Left lobe of liver (tissue), 2 donors: ENCODE measurements at regions not wholly inside any gene's neighbourhood (a gene's known extent, or its start where the extent isn't known, plus 50 kb on each side); places are given as distances from the start of the nearest gene placed in this dataset.
"Not testable (repeated sequence)": the region's sequence is repeated elsewhere in the genome, so short reads cannot be mapped to it uniquely, and the experiment has no call there.

Experiments used
- ATAC-seq: fragments of 200-7000 bp; cut with Tn5 transposase; one replicate; pipeline ENCODE4 v1.9.1; 2020; ENCODE audit warnings: mild to moderate bottlenecking, moderate library complexity
- DNase-seq: peaks from one replicate; pipeline ENCODE4 v3.0.0-alpha.2; 2020; ENCODE audit warnings: low spot score
- donor health status: DM: no; HTN: no; CAD: no; lungs with moderate emphysema.
- donor health status: DM: no; HTN: yes; CAD: no.

- no peak for DNase-seq
- ATAC-seq, result no peak
Measured at GRCh38 chr2:129794540-129794939, 184.9 kb upstream of the RAB6C start.

- no peak for ATAC-seq
- no peak for DNase-seq
Measured at GRCh38 chr2:129796225-129796624, 183.2 kb upstream of the RAB6C start.

- no peak for DNase-seq
- ATAC-seq, result no peak
Measured at GRCh38 chr2:129796801-129797488, 182.5 kb upstream of the RAB6C start.

GRCh38 chr2:129797489-129798300 is 181.8 kb upstream of the RAB6C start:
- no peak for ATAC-seq
- no peak for DNase-seq

GRCh38 chr2:129798301-129798581 is 181.2 kb upstream of the RAB6C start:
- no peak for DNase-seq
- no peak for ATAC-seq

DNA sequence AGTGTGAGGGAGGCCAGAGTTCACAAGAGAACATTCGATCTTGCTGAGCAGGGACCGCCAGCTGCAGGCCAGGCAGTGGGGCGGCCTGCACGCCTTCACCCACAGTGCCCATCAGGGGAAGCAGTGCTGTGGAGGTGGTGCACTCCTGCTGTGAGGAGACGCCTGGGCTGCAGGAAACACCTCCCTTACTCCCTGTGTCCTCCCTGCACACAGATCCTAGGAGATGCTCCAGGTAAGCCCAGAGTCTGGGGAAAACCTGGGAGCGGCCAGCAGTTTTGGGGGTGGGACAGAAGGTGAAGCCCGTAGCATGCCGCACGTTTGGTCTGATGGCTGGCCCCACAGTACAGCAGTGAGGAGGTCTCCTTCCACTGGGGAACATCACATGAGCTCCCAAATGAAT is 180.8 kb upstream of the RAB6C start:
- ATAC-seq (no peak), DNase-seq (no peak)

GRCh38 chr2:129799036-129799958 is 180.2 kb upstream of the RAB6C start:
- DNase-seq (no peak), ATAC-seq (no peak)

DNA sequence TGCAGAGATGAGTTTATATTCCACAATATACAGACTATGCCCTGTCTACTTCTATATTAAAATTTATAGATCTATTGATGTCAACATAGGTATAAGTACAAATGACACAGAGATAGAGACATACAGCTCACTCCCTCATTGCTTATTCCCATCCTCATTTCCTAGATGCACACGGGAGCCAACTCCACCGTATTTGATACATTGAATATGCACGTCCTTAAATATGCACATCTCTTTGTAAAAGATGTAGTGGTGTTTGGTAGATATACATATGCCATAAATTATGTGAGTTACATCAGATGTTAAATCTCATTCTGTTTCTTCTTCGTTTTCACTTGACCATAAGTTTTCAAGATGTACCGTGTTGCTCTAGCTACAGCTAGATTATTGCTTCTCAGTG is 179.2 kb upstream of the RAB6C start:
- ATAC-seq (no peak), DNase-seq (no peak)

GRCh38 chr2:129800686-129801085 is 178.8 kb upstream of the RAB6C start:
- DNase-seq (no peak), ATAC-seq (no peak)

GRCh38 chr2:129801575-129801974 is 177.9 kb upstream of the RAB6C start:
- ATAC-seq (no peak), DNase-seq (no peak)

- no peak for ATAC-seq
- no peak for DNase-seq
Measured at GRCh38 chr2:129802290-129802689, 177.2 kb upstream of the RAB6C start.

GRCh38 chr2:129803032-129803431 is 176.4 kb upstream of the RAB6C start:
- no peak for DNase-seq
- no peak for ATAC-seq

- DNase-seq (no peak), ATAC-seq (no peak)
Measured at GRCh38 chr2:129803871-129804270, 175.6 kb upstream of the RAB6C start.

DNA sequence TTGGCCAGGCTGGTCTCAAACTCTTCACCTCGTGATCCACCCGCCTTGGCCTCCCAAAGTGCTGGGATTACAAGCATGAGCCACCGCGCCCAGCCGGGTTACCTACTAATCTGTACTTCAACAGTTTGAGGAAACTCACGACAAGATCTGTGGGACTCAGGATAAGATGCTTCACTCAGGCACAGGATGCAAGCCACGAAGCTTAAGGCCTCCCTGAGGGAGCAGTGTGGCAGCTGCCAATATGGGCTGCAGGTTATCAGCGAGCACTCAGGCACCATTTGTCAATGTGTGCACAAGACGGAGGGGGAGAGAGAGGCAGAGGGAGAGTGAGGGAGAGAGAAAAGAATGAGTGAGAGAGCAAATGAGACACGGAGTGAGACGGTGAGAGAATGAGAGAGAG is 173.6 kb upstream of the RAB6C start:
- ATAC-seq, result no peak
- DNase-seq, result no peak

- ATAC-seq, result no peak
Measured at GRCh38 chr2:129806317-129806716, 173.1 kb upstream of the RAB6C start.

DNA sequence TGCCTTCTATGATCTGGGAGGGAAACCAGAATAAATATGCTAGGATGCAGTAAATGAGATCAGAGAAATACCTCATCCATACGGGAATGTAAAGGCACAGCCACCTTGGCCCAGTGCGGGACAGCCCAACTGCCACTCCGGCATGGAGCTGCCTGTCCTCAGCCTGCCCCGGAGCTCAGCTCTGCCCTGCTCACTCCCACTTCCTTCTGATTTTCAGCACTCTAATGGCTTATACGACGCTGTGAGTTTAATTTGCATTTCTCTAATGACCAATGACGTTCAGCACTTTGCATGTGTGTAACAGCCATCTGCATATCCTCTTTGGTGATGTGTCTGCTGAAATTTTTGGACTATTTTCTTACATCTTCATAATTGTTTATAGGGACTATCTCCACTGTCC is 172.5 kb upstream of the RAB6C start:
- DNase-seq (no peak), ATAC-seq (no peak)

More at GRCh38 chr2:129806317-129806716, 173.1 kb upstream of the RAB6C start:
- no peak for DNase-seq

- DNase-seq, ATAC-seq: not testable (repeated sequence)
Measured at GRCh38 chr2:129807642-129808338, 171.7 kb upstream of the RAB6C start.

DNA sequence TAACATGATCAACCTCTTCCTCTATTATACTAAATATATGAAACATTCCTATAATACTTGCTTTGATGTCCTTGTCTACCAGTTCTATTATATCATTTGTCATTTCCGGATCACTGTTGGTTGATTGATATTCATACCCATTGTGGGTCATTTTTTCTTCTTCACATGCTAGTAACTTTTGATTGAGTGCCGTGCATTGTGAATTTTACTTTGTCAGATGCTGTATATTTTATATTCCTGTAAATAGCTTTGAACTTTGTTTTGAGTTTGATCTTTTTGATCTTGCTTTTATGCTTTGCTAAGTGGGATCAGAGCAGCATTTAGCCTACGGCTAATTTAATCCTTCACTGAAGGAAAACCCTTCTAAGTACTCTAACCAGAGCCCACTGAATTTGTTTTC is 168.9 kb upstream of the RAB6C start:
- DNase-seq (no peak), ATAC-seq (no peak)

GRCh38 chr2:129812071-129812470 is 167.4 kb upstream of the RAB6C start:
- DNase-seq (no peak), ATAC-seq (peak; percentile 35)

- DNase-seq, result no peak
- ATAC-seq, result no peak
Measured at GRCh38 chr2:129812654-129813053, 166.8 kb upstream of the RAB6C start.

DNA sequence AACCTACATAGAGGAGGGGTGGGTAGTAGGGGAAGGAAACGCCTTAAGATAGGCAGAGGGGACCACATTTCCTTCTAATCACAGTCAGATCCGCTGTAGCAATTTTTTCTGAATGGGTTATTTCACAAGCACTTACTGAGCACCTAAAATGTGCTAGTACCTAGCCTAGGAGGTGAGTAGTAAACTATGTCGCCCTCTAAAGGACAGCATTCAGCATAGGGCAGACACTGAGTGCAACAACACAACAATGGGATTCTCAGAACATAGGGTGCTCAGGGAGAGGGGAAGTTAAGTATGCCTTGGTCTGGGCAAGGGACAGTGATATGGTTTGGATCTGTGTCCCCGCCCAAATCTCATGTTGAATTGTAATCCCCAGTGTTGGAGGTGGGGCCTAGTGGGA is 166.1 kb upstream of the RAB6C start:
- DNase-seq, result no peak
- ATAC-seq, result no peak
